ENCODE measurements at regions not wholly inside any gene's neighbourhood (a gene's known extent, or its start where the extent isn't known, plus 50 kb on each side); places are given as distances from the start of the nearest gene placed in this dataset.

- DNase-seq = no peak
Observed at GRCh38 chr1:56180520-56181190, 398.7 kb downstream of the PLPP3 start.

DNA sequence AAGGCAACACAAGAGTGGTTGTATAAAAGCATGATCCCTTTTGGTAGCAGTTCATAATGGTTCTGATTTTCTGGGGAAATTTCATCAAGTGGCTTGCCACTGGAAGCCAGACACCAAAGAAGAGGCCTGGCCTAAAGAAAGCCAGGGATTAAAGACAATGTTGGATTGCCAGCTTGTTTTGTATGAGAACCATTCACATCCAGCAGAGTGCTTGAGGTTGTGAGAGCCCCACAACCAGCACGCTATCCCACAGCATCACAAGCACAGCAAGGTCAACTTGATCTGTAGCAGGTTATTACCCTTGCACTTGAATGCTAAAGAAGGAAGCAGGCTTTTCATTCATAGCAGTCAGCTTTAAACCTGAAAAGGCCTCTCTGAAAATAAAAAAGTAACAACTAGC lies 399.8 kb downstream of the PLPP3 start:
- no peak for DNase-seq

- no peak for DNase-seq
Observed at GRCh38 chr1:56175211-56175610, 404.2 kb downstream of the PLPP3 start.

DNA sequence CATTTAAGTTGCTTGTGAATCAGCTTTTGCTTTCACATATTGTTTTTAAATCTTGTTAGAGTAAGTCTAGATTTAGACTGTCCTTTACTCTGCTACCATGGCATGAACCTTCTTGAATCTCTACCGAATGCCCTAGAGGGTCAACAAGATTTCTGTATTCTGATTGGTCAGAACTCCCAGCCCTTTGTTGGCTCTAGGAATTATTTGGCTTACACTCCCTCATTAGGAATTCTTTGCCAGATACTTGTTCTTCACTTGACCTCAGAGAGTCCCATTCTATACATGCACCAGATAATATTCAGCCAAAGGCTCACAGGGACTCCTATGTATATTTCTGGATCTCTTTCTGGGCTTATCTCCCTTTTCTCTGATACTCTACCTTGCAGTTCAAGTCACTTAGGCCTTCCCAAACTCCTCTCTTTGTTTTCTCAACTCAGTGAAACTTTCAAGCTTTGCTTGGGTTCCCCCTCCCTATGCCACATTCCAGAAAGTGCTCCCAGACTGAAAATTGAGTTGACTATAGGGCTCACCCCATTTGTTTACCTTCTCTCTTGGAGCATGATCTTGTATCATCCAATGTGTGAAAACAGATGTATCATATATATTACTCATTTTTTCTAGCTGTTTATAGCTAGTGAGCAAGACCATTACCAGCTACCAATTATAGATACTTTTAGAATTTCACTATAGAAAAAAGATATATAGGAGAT lies 405.0 kb downstream of the PLPP3 start:
- no peak for DNase-seq

DNA sequence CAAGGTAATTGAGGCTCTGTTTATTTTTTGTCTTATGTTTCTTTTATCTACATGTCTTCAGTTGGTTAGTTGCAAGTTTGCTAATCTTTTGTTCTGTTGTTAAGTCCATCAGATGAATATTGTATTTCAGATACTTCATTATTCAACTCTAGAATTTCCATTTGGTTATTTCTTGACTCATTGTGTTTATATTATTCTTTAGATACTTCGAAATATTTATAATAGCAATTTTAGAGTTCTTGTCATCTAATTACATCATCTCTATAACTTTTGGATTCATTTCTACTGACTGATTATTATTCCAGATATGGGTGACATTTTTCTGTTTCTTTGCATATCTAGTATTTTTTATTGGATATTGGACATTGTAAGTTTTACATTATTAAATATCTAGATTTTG lies 405.6 kb downstream of the PLPP3 start:
- no peak for DNase-seq

DNA sequence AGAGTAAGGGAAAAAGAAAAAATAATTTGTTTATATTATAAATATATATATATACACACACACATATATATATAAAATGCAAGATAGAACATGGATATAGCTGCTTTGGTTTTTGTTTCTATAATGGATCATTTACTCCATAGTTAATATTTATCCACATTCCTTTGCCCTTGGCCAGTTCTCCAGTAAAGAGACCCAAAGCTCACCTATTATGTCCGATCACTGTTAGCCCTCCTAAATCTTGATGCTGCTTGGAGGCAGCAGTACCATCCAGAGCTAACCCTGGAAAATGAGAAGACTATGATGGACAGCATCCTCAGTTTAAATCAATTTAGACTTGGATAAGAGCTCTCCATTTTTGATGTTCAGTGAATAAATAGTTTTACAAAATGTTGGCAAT lies 407.7 kb downstream of the PLPP3 start:
- no peak for DNase-seq

DNA sequence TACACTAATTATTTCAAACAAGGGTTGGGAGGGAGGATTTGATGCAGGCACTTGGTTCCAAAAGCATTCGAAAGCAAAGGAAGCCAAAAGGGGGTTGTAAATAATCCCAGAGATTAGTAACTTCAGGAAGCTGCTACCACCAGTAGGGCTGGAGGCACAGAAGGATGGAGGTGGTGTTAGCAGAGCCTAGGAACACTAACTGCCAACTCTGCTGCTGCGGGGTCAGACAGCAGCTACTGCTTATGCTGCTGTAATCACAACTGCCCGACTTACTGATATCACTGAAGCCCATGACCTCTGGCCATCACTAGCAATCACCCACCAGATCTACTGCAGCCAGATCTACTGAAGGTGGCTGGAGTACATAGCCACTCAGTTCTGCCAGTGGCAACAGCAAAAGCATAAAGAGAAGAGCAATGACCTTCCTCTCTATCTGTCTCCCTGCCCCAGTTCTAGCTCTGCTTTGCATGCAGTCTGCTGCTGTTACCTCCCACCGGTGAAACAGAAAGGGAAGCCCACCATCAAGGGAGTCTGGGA lies 408.5 kb downstream of the PLPP3 start:
- no peak for DNase-seq

DNA sequence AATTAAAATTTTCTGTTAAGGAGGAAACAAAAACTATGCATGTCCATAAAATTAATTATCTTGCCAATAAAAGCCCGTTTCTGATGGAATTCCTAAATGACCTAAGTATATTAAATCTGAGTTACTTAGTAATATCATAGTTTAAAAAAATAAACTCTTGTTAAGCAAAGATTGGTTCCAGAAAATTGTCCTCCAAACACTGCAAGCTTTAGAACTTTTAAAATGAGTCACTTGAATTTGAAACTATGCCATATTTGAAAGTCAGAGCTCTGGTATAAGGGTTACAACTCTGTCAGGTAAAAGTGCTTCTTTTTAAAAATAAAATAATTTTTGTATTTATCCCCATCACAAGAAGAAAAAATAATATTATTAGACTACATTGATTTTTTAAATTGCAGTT lies 409.5 kb downstream of the PLPP3 start:
- DNase-seq = no peak

GRCh38 chr1:56168176-56168575 lies 411.2 kb downstream of the PLPP3 start:
- DNase-seq = no peak

DNA sequence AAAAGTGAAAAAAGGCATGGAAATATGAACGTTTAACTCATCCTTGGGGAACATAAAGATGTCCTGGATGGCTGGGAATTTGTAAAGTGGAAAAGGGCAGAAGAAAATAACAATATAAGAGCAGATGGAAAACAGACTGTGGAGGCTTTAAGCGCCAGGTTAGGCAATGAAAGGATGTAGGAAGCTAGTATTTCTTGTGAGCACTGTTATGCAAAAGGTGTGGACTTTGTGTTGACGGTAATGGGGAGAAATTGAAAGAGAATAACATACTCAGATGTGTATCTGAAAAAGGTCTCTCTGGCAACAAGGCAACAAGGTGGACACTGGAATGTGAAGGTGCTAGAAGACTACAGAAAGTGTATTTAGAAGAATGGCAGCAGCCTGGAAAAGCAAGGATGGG lies 411.8 kb downstream of the PLPP3 start:
- DNase-seq = no peak

- DNase-seq = no peak
Observed at GRCh38 chr1:56160773-56161315, 418.5 kb downstream of the PLPP3 start.

DNA sequence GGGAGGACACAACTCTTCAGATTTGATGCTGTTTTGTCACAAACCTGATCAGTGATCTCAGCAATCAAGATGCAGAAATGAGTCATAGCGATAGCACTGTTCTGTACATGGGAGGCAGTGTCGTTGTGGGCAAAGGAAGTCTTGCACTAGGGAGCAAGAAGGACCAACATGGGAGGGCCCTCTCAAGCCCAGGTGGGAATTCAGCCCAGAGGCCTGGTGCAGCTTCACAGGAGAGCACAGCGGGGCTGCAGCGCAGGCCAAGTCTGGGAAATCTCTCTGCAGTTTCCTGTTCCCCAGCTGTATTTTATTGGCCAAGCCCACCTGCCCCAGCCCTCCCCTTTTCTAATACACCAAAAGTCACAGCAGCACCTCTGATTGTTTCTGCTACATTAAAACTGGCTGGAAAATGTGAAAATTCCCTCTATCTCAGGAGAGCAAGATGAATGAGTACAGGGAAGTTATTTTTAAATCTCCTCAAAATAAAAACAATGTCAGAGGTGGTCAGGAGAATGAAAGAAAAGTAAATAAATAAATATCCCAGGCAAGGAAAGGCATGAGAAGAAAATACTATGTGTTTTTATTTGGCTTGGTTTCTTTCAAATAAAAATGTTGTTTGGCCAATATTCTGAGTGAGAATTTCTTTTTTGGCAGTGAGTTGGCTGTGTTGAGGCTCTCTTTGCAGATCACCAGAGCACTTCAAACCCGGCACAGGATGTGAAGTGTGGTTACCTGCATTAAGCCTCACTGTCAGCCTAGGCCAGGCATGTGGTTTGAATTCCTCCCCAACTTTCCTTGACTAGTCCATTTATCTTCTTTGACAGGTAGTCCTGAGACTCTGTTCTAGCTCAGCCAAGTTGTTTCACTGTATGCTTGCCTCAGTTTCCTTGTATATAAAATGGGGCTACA lies 422.1 kb downstream of the PLPP3 start:
- DNase-seq = no peak

- no peak for DNase-seq
Observed at GRCh38 chr1:56153276-56153675, 426.1 kb downstream of the PLPP3 start.

DNA sequence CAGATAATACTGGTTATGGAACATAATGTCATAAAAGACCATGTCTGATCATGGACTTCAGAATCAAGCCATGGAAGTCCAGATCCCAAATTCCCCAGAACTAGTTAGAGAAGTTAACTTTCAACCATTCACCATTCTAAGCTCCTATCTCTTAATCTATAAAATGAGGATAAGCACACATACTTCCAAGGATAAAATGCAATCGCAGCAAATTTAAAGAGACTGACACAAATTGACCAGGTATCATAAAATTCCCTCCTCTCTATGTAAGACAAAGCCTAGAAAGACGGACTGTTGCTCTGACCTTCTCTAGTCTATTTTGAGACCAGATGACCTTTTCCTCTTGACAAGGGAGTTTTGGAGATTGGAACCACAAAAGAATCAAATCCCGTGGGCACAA lies 426.7 kb downstream of the PLPP3 start:
- no peak for DNase-seq

DNA sequence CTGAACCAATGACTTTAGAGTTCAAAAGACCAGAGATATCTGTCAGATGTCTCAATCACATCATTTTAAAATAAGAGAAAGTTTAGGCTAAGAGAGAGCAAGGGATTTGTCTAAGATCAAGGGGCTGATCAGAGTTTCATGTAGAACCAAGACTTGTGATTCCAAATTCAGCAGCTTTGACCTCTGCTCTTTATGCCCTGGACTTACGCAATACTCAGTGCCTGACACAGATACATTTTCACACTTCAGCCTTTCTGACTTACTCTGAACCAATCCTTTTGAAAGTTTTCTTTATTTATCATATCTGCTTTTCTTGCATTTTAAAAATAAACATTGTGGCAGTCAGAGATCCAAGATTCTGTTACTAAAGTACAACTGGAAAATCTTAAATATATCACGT lies 428.0 kb downstream of the PLPP3 start:
- DNase-seq = no peak

DNA sequence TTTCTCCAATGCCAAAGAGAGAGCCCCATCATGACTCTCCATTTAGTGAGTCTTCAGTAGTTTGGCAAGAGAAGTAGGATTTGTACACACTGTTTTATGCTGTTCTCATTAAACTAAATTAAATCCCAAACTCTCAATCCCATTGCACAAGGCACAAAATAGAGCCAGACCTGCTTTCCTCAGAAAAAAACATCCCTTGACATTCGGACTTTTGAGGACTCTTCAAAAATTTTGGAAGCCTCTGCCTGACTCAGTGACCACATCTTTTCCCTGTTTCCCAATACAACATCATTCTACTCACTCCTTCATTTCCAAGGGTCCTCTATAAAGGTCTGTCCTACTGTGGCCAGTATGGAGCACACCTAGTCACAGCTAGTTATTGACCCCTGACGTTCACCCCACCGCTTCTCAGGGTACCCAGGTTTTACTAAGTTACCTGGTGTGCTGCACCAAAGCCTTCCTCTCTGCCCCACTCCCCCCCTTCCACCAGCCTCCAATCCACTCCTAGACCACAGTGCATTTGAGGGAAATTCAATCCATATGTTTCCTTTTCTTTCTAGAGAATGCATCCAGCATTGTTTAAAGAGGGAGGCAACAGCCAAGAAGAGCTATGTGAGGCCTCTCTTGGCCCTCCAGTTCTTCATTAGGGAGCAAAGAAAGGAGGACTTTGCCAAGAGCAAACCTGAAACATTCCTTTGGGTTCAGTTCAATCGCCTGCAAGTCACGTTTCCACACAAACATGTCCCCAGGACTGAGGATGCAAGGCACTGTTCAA lies 428.7 kb downstream of the PLPP3 start:
- no peak for DNase-seq

- no peak for DNase-seq
Observed at GRCh38 chr1:56149761-56150160, 429.6 kb downstream of the PLPP3 start.

- DNase-seq = no peak
Observed at GRCh38 chr1:56148326-56149193, 430.8 kb downstream of the PLPP3 start.

DNA sequence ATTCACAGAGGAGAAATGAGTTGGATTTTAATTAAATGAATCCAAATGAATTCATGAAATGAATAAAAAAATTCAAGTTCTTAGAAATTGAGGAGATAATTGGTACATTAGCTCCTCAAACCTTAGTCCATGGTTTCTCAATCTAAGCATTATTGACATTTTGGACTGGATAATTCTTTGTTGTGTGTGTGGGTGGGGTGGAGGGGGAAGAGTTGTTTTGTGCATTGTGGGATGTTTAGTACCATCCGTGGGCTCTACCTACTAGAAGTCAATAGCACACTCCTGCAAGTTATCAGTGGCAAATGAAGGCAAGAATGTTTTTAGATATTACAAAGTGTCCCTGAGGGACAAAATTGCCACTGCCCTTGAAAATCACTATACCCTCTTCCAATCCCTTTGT lies 431.9 kb downstream of the PLPP3 start:
- DNase-seq = no peak

GRCh38 chr1:56147034-56147433 lies 432.3 kb downstream of the PLPP3 start:
- no peak for DNase-seq

GRCh38 chr1:56146449-56146848 lies 432.9 kb downstream of the PLPP3 start:
- no peak for DNase-seq
